HG03108 (cell line): ENCODE measurements at regions not wholly inside any gene's neighbourhood (a gene's known extent, or its start where the extent isn't known, plus 50 kb on each side); places are given as distances from the start of the nearest gene placed in this dataset.

ENCODE experiments used
- ATAC-seq: cut with Tn5 transposase; IDR thresholded peaks from one replicate; pipeline ENCODE4 v1.9.1; 2021; ENCODE audit warnings: moderate library complexity; ENCODE audit not compliant: unreplicated experiment

DNA sequence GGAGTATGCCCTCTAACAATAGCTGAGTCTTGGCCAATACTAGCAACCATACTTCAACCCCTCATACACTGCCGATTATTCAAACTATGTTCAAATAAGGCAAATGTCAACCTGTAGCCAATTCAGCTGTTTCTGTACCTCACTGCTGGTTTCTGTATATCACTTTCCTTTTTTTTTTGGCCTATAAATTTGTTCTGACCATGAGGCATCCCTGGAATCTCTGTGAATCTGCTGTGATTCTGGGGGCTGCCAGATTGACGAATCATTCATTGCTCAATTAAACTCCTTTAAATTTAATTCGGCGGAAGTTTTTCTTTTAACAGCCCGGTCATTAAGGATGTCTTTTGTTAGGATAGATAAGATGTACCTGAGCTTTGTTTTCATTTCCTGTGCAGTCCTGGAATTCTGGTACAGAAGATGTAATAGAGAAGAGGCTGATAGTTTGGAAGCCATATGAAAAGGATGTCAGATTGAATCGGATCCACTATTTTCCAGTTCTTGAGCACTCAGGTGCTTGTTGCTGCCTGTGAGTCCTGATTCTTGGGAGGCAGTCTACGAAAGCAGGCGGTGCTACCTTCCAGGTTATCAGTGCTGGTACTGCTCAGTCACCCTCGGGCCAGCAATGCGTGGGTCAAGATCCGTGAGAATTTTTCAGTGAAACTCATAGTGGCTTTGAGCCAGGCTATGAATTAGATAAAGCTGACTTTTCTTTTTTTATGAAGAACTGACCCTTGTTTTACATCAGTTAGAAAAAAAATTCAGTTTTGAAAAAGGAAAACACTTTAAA lies 106.2 kb upstream of the TUT7 start:
- no peak for ATAC-seq

DNA sequence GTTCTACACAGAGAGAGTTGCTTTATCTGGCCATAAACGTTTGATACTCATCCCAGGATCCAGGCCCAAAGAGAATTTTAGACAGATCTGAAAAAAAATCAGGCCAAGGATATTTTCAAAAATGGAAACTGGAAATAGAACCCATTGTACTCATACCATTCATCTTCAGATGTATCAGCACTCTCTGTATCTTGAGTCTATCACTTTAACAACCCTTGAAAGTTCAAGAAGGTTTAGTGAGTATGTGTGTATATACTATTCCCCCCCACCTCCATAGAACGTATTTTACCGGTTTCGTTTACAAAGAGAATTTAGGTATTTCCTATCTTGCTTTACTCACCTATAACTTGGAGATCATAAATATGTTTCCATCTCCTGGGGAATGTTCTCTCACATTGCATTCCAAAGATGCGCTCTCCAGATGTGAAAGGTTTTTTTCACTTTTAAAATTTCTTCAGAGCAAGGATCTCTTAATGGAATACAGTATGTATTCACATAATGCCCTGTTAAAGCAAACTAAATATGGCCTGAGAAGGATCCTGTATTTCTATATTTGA lies 105.5 kb upstream of the TUT7 start:
- no peak for ATAC-seq

DNA sequence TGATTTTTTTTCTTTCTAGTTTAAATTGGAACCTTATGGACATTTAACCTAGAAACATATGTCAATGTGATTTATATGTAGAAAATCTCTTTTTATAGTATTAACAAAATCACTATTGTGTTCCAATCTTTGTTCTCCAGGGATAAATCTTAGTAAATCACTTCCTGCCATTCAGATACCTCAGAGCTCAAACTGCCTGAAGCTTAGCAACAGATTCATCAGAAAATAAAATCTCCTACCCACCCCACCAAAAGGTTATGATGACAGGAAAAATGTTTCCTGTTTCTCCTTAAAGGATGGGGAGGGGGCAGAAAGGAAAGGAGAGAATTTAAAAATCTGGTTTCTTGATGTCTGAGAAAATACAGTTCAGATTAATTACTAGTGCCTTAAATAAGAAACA lies 105.0 kb upstream of the TUT7 start:
- no peak for ATAC-seq

DNA sequence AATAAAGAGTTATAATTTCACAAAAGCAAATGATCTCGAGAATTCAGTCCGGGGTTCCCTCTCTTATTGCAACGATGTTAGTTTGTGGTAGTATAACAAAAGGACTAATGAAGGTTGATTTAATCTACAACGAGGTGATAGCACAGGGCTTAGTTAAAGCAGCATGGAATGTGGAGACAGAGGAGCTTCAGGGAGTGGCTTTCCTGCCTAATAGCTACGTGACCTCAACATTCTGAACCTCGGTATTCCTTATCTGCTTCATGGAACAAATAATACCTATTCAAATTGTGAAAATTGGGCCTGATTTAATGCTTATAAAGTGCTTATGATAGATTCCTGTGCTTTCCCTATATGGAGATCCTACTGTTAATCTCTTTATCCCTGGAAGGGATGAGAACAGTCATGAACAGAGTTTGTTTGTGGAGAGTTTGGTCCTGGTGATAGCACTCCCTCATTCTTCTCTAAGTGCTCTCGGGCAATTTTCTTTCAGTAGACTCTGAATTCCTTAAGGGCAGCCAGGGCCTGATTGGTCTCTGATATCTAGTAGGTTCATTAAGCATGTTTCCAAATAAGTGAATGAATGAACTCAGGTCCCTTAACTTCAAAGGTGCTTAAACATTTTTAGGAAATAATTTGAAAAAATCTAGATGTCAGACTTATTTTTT lies 104.1 kb upstream of the TUT7 start:
- ATAC-seq: no peak

DNA sequence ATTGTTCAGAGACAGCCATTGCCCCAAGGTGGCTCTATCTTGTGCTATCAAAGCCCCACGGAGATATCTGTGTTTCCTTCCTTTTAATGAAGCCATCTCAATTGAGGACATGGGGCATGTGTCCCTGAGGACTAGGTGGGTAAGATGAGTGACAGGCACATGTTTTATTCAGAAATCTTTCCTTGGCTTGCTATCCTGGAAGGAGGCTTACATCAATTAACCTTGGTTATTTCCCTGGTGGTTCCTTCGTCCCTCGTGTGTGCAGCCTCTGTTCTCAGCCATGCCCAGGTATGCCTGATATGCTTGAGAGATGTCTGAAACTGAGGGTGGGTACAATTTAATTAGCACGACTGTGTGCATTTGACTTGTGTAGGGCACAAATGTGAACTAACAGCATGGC lies 102.2 kb upstream of the TUT7 start:
- ATAC-seq: no peak

DNA sequence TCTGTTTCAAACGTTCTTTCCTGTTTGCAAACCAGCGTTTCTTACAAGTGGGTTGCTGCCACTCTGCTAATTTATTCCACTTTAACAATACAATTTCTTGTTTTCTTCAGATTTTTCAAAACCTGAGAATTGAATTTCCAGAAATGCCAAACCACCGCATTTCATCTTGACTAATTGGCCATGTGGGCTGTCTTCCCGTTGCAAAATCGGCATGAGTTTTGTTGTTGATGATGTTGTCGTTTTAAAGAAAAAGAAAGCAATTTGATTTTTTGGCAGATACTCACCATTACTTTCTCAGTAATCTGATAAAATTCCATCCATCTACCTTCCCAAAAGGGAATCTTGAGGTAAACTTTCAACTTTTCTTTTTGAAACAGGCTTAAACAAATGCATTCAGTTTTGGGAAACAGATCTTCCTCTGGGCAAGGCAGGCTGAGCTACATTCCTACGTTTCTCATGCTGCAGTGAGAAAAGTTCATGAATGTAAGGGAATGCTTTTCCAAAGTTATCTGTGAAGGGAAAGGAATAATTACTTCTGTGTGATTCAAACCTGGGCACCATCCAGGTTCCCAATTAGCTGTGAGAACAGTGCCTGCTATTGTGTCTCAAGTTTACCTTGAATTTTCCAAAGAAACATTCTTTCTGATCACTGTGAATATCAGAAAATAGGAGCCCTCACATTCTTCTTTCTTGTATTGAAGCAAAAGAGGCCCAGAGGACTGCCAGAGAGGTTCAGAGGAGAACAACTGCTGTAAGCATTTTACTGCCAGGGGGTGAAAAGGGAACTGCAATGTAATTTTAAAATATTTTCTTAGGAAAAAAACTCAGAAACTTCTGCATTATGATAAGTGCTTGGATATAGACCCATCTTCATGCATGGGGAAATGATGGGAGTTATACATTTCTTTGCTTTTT lies 100.7 kb upstream of the TUT7 start:
- no peak for ATAC-seq

DNA sequence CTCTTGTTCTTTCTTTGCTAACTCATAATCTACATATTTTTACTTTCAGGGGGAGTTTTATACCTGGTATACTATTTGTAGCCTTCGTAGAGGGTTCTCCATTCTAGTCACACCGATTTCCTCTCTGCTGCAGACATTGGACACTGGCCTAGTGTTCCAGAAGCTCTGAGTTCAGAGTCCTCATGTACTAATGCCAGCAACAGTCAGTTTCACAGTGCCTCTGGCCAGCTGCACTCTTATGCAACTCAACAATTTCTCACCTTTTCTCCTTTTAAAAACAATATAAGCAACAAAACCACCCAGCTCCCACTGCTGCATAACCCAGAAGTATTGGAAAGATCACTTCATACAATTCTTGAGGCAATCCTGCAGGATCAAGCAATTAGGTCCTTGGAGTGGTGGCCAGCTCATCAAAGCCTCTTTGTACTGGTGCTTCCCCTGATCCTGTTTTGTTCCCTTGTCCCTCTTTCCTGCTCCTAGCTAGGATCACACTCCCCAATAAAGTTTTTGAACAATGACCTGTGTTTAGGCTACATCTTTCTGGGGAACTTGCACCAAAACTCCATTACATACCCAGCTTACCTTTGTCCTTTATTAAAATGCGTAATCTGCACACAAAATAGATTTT lies 98.1 kb upstream of the TUT7 start:
- no peak for ATAC-seq

DNA sequence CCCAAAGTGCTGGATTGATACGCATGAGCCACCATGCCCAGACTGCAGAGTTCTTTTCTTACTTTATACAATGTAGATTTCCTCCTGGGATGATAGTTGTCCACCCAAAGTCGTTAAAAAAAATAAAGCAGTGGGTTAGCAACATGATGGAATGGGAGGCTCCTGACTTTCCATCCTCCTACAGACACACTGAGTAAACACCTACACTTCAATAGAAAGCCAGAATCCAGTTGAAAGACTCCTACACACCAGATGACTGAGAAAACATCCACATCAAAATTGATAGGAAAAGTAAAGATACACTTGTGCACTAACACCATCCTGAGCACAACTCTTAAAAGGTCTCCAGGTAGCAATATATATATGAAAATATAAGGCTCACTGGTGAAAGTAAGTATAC lies 95.0 kb upstream of the TUT7 start:
- no peak for ATAC-seq

DNA sequence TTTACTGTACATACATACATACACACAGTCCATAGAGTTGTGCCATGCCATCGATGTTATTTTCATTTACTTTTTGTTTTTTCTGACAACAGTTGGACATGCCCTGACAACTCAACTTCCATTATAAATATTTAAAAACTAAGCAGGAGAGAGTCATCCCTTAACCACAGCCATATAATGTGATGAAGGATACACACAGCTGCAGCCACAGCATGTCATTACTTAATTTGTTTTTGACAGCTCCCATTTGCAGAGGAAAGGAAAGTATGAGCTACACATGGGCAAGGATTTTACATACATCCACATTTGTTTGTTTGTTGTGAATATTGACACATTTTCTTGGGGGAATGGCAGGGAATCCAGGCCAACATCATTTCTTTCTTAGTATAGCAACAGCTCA lies 91.5 kb upstream of the TUT7 start:
- ATAC-seq: no peak

DNA sequence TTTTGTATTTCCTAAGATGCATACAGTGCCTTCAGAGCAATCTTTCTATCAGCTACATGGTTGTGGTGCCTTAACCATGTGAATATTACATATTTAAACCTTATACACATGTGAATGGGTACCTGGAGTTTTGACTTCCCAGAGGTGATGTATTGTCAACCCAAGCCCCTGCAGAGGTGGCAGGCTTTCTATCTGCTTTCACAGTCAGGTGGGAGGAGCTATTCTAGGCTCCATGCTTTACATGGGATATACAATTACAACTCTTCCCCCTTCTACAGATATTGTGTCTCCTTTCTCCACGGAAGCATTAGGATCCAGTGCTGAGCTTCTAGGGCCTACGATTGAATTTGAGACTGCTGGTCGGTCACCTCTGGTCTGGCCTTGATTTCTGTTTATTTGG lies 89.8 kb upstream of the TUT7 start:
- no peak for ATAC-seq

DNA sequence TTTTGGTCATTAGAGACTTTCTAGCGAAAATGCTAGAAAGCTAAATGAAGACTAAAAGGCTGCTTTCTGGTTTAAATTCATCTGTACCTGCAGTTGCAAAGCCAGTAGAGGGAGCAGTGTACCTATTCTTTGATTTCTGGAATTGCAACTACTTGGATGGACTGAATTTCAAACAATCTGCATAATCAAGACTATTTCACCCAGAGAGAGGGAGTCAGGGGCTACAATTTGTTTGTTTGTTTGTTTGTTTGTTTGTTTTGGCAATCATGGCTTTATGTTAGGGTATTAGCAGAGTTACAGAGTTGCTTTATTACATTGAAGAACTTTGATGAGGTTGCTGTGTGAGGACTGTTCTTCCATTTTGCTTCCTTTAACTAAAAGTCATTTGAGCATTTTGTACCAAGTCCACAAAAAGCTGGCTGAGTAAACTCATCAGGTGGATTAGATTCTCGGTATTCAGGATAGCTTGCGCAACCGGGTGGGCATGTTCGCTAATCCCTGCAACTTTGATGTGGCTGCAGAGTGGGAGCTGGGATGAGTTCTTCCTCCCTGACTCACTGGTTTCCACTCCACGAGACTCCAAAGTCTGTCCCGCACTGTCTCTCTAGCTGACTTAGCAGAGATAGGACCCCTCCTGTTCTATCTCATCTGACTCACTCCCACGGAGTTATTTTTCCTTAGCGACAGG lies 80.0 kb upstream of the TUT7 start:
- no peak for ATAC-seq

DNA sequence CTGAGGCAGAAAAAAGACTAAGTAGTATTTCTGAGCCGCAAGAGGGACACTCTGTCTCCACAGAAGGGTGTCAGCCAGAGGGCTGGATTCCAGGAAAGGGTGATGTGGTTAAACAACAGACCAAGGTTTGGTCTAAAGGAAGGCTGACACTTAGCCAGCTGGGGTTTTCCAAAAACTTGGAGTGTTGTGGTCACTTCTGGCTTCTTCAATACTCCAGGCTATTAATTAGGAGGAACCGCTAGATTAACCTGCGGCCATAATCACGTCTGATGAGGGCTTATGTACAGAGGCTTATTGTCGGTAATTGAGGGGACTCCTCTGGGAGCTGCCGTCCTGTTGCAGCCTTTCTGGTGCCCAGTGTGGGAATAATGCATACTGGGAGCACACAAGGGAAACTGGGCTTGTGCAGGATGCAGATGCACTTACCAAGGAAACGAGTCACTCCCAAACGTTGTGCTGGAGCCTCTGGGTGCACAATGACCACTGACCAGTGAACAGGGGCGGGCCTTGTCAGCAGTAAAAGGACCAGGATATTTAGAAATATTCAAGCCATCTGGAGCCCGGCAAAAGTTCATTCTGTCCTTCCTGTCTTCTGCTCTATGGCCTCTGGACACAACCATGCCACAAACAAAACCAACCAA lies 70.2 kb upstream of the TUT7 start:
- ATAC-seq: no peak

DNA sequence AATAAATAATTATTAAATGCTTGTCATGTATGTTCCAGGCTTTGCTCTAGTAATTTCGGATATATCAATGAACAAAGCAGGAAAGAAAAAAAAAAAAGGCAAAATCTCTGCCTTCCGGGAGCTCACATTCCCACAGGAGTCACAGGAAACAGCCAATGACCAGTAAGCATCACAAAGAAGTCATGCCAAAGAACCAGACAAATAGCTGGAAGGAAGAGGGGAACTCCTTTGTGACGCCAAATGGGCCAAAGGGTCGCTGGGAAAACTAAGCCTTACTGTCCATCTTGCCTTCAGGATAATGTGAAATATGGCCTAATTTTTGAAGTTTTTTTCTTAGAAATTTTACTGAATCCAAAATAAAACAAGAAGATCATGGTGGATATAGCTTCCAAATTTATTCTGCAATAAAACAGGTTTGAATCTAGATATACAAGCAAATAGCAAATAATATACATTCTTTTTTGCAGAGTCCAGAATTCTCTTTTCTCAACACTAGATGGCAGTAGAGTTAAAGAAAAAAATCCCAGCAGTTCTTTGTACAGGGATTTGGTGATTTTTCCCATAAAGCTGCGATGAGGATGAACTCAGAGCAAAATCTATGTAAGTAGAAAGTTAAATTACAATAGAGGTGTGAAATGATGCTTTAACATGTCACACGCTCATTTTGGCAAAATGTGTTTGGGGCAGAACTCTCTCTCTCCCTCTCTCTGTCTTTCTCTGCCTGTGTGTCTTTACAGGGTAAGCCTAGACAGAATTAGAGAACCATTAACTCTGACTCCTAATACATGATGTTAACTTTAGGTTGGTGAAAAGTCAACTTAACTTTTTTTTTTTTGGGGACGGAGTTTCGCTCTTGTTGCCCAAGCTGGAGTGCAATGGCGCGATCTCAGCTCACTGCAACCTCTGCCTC lies 60.0 kb upstream of the TUT7 start:
- ATAC-seq: no peak

DNA sequence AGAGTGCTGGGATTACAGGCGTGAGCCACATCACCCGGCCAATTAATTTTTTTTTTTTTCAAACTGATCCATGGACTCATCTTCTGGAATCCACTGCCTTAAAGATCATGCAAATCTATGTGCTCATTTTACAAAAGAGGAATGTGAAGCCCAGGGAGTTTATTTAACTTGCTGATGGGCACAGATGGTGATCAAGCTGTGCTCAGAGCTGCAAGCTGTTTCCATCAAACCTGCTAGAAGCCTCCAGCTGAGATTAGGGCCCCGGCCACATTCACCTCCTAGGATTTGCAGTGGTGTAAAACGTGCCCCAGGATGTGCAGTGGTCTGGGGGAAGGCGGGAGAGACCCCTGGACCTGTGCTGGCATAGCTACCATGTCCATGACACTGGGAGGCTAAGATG lies 56.1 kb upstream of the TUT7 start:
- ATAC-seq: no peak

DNA sequence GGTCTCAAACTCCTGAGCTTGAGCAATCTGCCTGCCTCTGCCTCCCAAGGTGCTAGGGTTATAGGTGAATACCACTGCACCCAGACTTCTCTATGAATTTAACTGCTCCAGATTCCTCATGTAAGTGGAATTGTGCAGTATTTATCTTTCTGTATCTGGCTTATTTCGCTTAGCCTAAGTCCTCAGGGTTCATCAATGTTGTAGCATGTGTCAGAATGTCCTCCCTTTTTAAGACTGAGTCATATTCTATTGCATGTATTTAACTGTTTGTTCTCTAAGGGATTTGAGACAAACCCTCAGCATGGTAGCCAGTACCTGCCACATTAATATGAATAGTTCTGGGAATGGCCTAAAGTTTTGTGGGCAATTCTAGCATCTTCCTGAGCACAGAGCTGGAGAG lies 53.9 kb upstream of the TUT7 start:
- ATAC-seq: no peak

DNA sequence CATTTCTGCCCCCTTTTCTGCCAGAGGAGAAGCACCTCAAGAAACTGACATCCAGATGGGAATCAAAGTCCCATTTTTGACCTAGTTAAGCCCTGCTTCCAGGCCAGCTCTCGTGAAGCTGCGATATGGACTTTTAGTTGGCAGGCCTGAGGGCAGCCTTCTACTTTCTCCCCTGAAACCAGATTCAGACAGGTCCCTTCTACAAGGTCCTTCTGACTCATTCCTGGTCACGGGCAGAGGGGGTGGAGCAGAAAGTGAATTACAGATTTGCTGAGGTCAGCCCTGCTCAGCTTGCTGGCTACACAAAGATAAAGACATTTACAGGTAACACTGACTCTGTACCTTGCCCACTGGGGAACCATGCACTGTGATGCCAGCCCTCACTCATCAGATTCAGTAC lies 52.8 kb upstream of the TUT7 start:
- ATAC-seq: no peak

DNA sequence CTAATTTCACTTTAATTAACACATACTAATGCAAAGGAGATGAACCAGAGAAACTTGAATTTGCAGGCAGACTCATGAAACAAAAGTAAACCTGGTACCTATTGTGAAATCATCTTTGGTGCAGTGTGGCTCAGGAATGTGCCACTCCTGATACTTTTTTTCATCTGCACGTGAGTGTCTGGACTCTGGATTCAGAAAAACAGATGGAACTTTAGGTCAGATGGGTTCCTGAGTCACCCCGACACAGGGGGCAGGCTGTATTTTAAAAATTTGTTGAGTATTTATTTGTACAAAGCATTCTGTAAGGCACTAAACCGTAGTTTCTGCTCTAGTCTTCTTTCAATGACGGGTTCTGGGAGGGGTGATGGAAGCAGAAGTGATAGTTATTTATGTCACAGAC lies 52.2 kb upstream of the TUT7 start:
- ATAC-seq: no peak

DNA sequence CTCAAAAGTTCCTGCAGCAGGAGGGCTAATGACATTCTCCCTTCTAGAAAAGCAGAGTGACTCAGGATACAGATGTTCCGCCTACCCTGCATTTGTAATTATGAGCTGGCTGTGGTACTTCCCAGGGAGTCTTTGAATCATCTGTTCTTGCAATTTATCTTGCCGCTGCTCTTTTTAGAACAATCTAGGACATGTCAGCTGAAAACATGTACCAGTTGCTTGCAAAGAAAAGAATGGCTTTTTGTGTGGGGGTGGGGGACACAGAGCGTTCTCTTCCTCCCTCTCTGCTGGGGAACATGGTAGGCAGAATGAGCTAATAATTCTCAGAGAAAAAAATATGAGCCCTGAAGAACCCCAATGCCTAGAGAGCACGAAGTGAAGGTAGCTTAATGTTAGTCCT lies 51.7 kb upstream of the TUT7 start:
- ATAC-seq: no peak

DNA sequence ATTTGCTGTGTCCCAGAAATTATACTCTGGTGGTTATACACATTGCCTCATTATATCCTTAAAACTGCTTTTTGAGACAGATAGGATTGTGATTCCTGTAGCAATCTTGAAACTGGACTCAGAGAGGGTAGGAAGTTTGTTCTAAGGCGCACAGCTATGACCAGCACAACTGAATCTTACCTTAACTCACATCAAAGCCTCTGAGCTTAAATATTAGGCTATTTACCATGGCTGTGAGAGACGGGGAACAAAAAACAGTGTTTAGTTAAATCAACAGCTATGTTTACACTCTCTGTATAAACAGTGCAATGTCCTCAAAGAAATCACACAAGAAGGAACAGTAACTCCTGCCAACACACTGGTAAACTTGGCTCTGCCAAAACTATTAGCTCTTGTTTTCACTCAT lies 50.9 kb upstream of the TUT7 start:
- no peak for ATAC-seq
